Central memory CD8-positive, alpha-beta T cell (primary cell): ENCODE measurements at regions not wholly inside any gene's neighbourhood (a gene's known extent, or its start where the extent isn't known, plus 50 kb on each side); places are given as distances from the start of the nearest gene placed in this dataset.

ENCODE experiments used
- ATAC-seq: fragments of 150-1000 bp; cut with Tn5 transposase; replicated peaks from 2 replicates; pipeline ENCODE4 v1.10.0; 2022; ENCODE audit warnings: mild to moderate bottlenecking, moderate FRiP score, moderate number of reproducible peaks; ENCODE audit not compliant: poor library complexity, severe bottlenecking; ENCODE audit errors: extremely low read depth
- DNase-seq, 2 donors: peaks; one replicate each; pipeline ENCODE4 v3.0.0; 2021; ENCODE audit warnings: low spot score in 2 of 2
- H3K27ac Mint-ChIP-seq: one replicate; pipeline ENCODE4 v1.8.0; 2022; ENCODE audit warnings: low read depth, mild to moderate bottlenecking, moderate library complexity, mixed read lengths
- H3K27me3 Mint-ChIP-seq: one replicate; pipeline ENCODE4 v1.8.0; 2022; ENCODE audit warnings: mixed read lengths
- H3K36me3 Mint-ChIP-seq: one replicate; pipeline ENCODE4 v1.8.0; 2022; ENCODE audit warnings: mild to moderate bottlenecking, moderate library complexity, mixed read lengths; ENCODE audit not compliant: insufficient read depth
- H3K4me1 Mint-ChIP-seq: one replicate; pipeline ENCODE4 v1.8.0; 2022; ENCODE audit warnings: mixed read lengths
- H3K4me3 Mint-ChIP-seq: one replicate; pipeline ENCODE4 v1.8.0; 2022; ENCODE audit warnings: mild to moderate bottlenecking, moderate library complexity, mixed read lengths
- H3K9me3 Mint-ChIP-seq: one replicate; pipeline ENCODE4 v1.8.0; 2022; ENCODE audit warnings: mixed read lengths

GRCh38 chr13:86960876-86961275 is 710.3 kb upstream of the SLITRK5 start:
- DNase-seq (no peak), ATAC-seq (no peak)
- H3K36me3 Mint-ChIP-seq, result no peaks in the 10 kb centered on the region
- H3K9me3 Mint-ChIP-seq, result peaks cover 25% of the 10 kb centered on the region
- no peak overlapping the region for H3K27ac Mint-ChIP-seq
- no peaks in the 10 kb centered on the region for H3K27me3 Mint-ChIP-seq
- H3K4me1 Mint-ChIP-seq, result no peaks in the 10 kb centered on the region
- H3K4me3 Mint-ChIP-seq, result no peak overlapping the region

- Mint-ChIP-seq H3K27me3 (no peaks in the 10 kb centered on the region), H3K36me3 (no peaks in the 10 kb centered on the region), H3K4me3 (no peak overlapping the region), H3K27ac (no peak overlapping the region), H3K9me3 (peaks cover 16% of the 10 kb centered on the region), H3K4me1 (no peaks in the 10 kb centered on the region)
- ATAC-seq, result no peak
- no peak for DNase-seq
These were observed 696.7 kb upstream of the SLITRK5 start for GRCh38 chr13:86974251-86974994.

DNA sequence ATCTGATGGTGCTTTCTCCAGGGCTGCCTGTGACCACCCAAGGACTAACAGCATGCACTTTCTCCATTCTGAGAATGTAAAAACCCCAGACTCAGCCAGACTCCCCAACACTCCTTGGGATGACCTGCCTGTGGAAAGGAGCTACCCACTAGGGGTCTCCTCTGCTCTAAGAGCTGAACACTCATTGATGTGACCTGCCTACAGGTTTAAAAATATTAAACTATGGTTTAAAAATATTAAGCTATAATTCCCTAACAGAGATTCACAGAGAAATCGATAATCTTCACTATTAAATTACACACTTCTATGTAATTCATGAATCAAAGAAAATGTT is 696.2 kb upstream of the SLITRK5 start:
- peaks cover 16% of the 10 kb centered on the region for H3K9me3 Mint-ChIP-seq
- H3K36me3 Mint-ChIP-seq, result no peaks in the 10 kb centered on the region
- H3K4me1 Mint-ChIP-seq, result no peaks in the 10 kb centered on the region
- no peak overlapping the region for H3K27ac Mint-ChIP-seq
- no peak for DNase-seq
- no peak overlapping the region for H3K4me3 Mint-ChIP-seq
- ATAC-seq, result no peak
- no peaks in the 10 kb centered on the region for H3K27me3 Mint-ChIP-seq

- ATAC-seq (no peak), DNase-seq (no peak)
- Mint-ChIP-seq H3K4me1 (no peaks in the 10 kb centered on the region), H3K27ac (no peak overlapping the region), H3K27me3 (no peaks in the 10 kb centered on the region), H3K4me3 (no peak overlapping the region), H3K36me3 (no peaks in the 10 kb centered on the region), H3K9me3 (peaks cover 16% of the 10 kb centered on the region)
These were observed 694.4 kb upstream of the SLITRK5 start for GRCh38 chr13:86976521-86977324.

DNA sequence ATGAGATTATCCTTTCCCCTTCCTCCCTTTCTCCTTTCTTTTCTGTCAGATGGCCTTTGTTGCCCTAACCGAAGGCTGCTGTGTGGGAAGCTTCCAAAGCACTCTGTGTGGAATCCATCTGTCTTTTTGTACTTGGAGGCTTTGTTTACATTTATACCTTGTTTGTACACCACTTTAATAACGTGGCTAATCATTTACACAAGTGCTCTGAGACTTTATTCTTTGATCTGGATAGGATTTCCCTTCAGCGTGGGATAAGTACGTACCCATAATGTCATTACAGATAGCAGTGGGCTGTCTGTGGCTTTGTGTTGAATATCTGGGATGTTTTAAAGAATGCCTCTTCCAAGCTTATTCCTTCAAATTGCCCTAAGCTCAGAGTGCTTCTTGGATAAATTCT is 684.7 kb upstream of the SLITRK5 start:
- ATAC-seq (no peak), DNase-seq (no peak)
- Mint-ChIP-seq H3K4me1 (no peaks in the 10 kb centered on the region), H3K27me3 (no peaks in the 10 kb centered on the region), H3K4me3 (no peak overlapping the region), H3K27ac (no peak overlapping the region), H3K36me3 (no peaks in the 10 kb centered on the region), H3K9me3 (peaks cover 7% of the 10 kb centered on the region)

DNA sequence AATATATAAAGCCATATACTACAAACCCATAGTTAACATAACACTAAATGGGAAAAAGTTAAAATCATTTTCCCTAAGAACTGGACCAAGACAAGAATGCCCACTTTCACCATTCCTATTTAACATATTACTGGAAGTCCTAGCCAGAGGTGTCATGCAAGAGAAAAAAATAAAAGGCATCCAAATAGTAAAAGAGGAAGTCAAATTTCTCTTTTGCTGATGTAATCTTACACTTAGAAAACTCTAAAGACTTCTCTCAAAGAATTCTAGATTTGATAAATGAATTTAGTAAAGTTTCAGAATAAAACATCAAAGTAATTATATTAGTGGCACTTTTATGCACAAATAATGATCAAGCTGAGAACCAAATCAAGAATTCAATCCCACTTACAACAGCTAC is 678.9 kb upstream of the SLITRK5 start:
- no peaks in the 10 kb centered on the region for H3K36me3 Mint-ChIP-seq
- H3K4me3 Mint-ChIP-seq, result no peak overlapping the region
- H3K27ac Mint-ChIP-seq, result no peak overlapping the region
- H3K4me1 Mint-ChIP-seq, result no peaks in the 10 kb centered on the region
- no peak for ATAC-seq
- H3K27me3 Mint-ChIP-seq, result no peaks in the 10 kb centered on the region
- DNase-seq, result no peak
- H3K9me3 Mint-ChIP-seq, result peaks cover 20% of the 10 kb centered on the region

DNA sequence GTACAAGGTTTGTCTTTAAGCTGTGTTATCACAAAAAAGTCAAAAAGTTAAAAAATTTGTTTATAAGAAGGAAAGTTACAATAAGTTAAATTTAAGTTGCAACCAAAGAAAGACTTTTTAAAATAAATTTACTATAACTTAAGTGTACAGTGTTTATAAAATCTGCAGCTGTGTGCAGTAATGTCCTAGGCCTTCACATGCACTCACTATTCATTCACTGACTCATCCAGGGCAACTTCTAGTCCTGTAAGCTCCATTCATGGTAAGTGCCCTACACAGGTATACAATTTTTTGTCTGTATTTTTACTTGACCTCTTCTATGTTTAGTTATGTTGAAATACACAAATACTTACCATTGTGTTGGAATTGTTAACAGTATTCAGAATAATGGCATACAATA is 667.9 kb upstream of the SLITRK5 start:
- Mint-ChIP-seq H3K4me3 (no peak overlapping the region), H3K36me3 (no peaks in the 10 kb centered on the region), H3K27me3 (no peaks in the 10 kb centered on the region), H3K27ac (no peak overlapping the region), H3K9me3 (peaks cover 20% of the 10 kb centered on the region), H3K4me1 (no peaks in the 10 kb centered on the region)
- ATAC-seq, result no peak
- no peak for DNase-seq

DNA sequence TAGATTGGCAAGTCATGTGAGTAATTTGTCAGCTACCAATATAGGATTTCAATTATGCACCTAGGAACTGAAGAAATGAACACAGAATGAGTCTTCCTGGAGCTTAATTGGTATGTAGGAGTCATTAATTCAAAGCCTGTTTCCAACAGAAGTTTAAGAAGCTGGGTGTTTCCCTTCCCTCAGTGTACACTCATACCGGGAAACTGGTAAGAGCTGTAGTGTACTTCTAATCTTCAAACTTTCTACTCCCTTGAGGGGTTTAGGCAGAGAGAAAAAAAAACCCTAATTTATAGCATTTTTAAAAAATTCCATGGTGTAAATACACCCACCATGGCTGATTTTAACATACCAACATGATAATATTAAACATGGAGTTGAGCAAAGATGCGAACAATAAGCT is 665.7 kb upstream of the SLITRK5 start:
- ATAC-seq (no peak), DNase-seq (no peak)
- Mint-ChIP-seq H3K9me3 (peaks cover 17% of the 10 kb centered on the region), H3K27me3 (no peaks in the 10 kb centered on the region), H3K4me1 (no peaks in the 10 kb centered on the region), H3K27ac (no peak overlapping the region), H3K36me3 (no peaks in the 10 kb centered on the region), H3K4me3 (no peak overlapping the region)

- Mint-ChIP-seq H3K27me3 (no peaks in the 10 kb centered on the region), H3K4me3 (no peak overlapping the region), H3K9me3 (peaks cover 10% of the 10 kb centered on the region), H3K36me3 (no peaks in the 10 kb centered on the region), H3K27ac (no peak overlapping the region), H3K4me1 (no peaks in the 10 kb centered on the region)
- ATAC-seq (no peak), DNase-seq (no peak)
These were observed 635.6 kb upstream of the SLITRK5 start for GRCh38 chr13:87035526-87035925.

- DNase-seq, result no peak
- Mint-ChIP-seq H3K27me3 (no peaks in the 10 kb centered on the region), H3K27ac (no peak overlapping the region), H3K4me1 (no peaks in the 10 kb centered on the region), H3K4me3 (no peak overlapping the region), H3K9me3 (peaks cover 34% of the 10 kb centered on the region), H3K36me3 (no peaks in the 10 kb centered on the region)
- ATAC-seq, result no peak
These were observed 628.2 kb upstream of the SLITRK5 start for GRCh38 chr13:87042946-87043345.

GRCh38 chr13:87052731-87053130 is 618.4 kb upstream of the SLITRK5 start:
- Mint-ChIP-seq H3K4me3 (no peak overlapping the region), H3K27me3 (no peaks in the 10 kb centered on the region), H3K9me3 (peaks cover 14% of the 10 kb centered on the region), H3K36me3 (no peaks in the 10 kb centered on the region), H3K4me1 (no peaks in the 10 kb centered on the region), H3K27ac (no peak overlapping the region)
- no peak for ATAC-seq
- DNase-seq, result no peak

DNA sequence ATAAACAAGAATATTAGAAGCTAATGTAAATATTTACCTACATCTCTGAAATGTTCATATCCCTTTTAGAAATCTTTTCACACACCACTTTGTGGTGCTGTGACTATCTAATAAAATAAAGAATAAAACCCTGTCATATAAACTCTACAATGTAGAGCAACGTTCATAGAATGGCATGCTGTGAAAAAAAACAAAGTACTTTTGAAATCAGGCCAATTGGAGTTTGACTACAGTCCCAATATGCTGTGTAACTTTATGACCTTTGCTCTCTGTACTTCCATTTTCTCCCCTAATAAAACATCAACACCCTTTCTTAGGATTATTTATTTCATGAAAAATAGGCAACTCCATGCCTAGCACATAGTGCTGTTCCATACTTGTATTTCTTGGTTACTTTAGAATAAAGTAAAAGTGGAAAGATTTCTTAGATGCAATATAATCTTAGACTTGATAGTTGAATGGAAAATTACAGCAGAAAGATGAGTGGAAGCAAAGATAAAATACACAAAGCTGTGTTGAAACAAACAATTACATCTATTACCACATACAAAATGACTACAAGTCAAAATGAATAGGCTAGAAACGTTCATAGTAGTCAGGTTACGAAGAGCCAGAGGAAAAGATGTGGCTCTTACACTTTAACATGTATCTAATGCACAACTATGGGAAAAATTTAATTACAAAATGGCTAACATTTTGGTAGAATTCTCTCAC is 613.2 kb upstream of the SLITRK5 start:
- ATAC-seq (no peak), DNase-seq (no peak)
- Mint-ChIP-seq H3K4me1 (no peaks in the 10 kb centered on the region), H3K4me3 (no peak overlapping the region), H3K9me3 (peaks cover 17% of the 10 kb centered on the region), H3K27ac (no peak overlapping the region), H3K27me3 (no peaks in the 10 kb centered on the region), H3K36me3 (no peaks in the 10 kb centered on the region)
